ENCODE measurements at regions not wholly inside any gene's neighbourhood (a gene's known extent, or its start where the extent isn't known, plus 50 kb on each side); places are given as distances from the start of the nearest gene placed in this dataset.

- Histone ChIP-seq H3K4me3 (no peak overlapping the region), H3K27me3 (no peaks in the 10 kb centered on the region), H3K27ac (no peak overlapping the region), H3K9me3 (no peaks in the 10 kb centered on the region), H3K36me3 (no peaks in the 10 kb centered on the region), H3K4me1 (peaks cover 0 to 2% (median 0%) of the 10 kb centered on the region in 12 donors)
- DNase-seq: no peak
- intact Hi-C loops (cut with DNase I): loop anchor here in 1 of 10 donors (10.0 kb wide), 1 partner anchor 54 kb away; no protein-coding TSS in a partner anchor
- TF ChIP-seq POLR2A (IDR thresholded peaks at IDR 0.05): no peak
- TF ChIP-seq CTCF (IDR thresholded peaks at IDR 0.05): no peak
- ATAC-seq: no peak
- WGBS, 4 donors: 60 to 93% (median 83%) methylated on average over 2 of the region's 2 CpGs
These were observed 170.8 kb upstream of the ANK3 start for GRCh38 chr10:60560451-60560850.

- Histone ChIP-seq H3K9me3 (peaks cover 0 to 5% (median 0%) of the 10 kb centered on the region in 12 donors), H3K27me3 (no peaks in the 10 kb centered on the region), H3K36me3 (no peaks in the 10 kb centered on the region), H3K27ac (no peak overlapping the region), H3K4me3 (no peak overlapping the region), H3K4me1 (peaks cover 0 to 2% (median 0%) of the 10 kb centered on the region in 12 donors)
- 78 to 82% (median 81%) methylated on average over 5 of the region's 5 CpGs for WGBS, 4 donors
- TF ChIP-seq POLR2A (IDR thresholded peaks at IDR 0.05) (no peak), CTCF (IDR thresholded peaks at IDR 0.05) (no peak)
- DNase-seq (no peak), ATAC-seq (no peak)
- intact Hi-C loops (cut with DNase I): loop anchor here in 1 of 10 donors (10.0 kb wide), 1 partner anchor 91 kb away; no protein-coding TSS in a partner anchor
These were observed 166.0 kb upstream of the ANK3 start for GRCh38 chr10:60555700-60556099.

GRCh38 chr10:60549686-60550085 lies 160.0 kb upstream of the ANK3 start:
- Histone ChIP-seq H3K4me3 (no peak overlapping the region), H3K4me1 (peaks cover 0 to 5% (median 0%) of the 10 kb centered on the region in 12 donors), H3K36me3 (no peaks in the 10 kb centered on the region), H3K27me3 (no peaks in the 10 kb centered on the region), H3K27ac (no peak overlapping the region), H3K9me3 (peaks cover 0 to 5% (median 0%) of the 10 kb centered on the region in 12 donors)
- no peak for ATAC-seq
- TF ChIP-seq CTCF (IDR thresholded peaks at IDR 0.05): peak in 7 of 12 donors; percentile 9 to 40 (median 31)
- no peak for TF ChIP-seq POLR2A (IDR thresholded peaks at IDR 0.05)
- no peak for DNase-seq
- WGBS, 4 donors: 29 to 49% (median 37%) methylated on average over 1 of the region's 1 CpG
- intact Hi-C loops (cut with DNase I): loop anchor here in 6 of 10 donors (5.0 to 10.0 kb wide), 6 partner anchors 85 to 105 kb away; no protein-coding TSS in a partner anchor

- Histone ChIP-seq H3K4me3 (no peak overlapping the region), H3K36me3 (no peaks in the 10 kb centered on the region), H3K27me3 (no peaks in the 10 kb centered on the region), H3K4me1 (peaks cover 0 to 22% (median 9%) of the 10 kb centered on the region in 12 donors), H3K9me3 (no peaks in the 10 kb centered on the region), H3K27ac (no peak overlapping the region)
- intact Hi-C loops (cut with DNase I): loop anchor here in 3 of 10 donors (10.0 kb wide), 3 partner anchors 88 to 102 kb away; no protein-coding TSS in a partner anchor
- TF ChIP-seq CTCF (IDR thresholded peaks at IDR 0.05) (no peak), POLR2A (IDR thresholded peaks at IDR 0.05) (no peak)
- WGBS, 4 donors: 63 to 74% (median 69%) methylated on average over 4 of the region's 4 CpGs
- ATAC-seq: no peak
- DNase-seq: no peak
These were observed 153.0 kb upstream of the ANK3 start for GRCh38 chr10:60542657-60543056.

Data from heart left ventricle (tissue), 16 donors.